NCI-H774 (cell line): ENCODE measurements at regions not wholly inside any gene's neighbourhood (a gene's known extent, or its start where the extent isn't known, plus 50 kb on each side); places are given as distances from the start of the nearest gene placed in this dataset.
A peak's percentile ranks its signal among the peaks of the same experiment; 100 is the strongest.

Experiments used
- DNase-seq: peaks from one replicate; lab custom pipeline; 2025; lab: John Stamatoyannopoulos, UW

- no peak for DNase-seq
Measured at GRCh38 chr5:61263561-61264272, 68.3 kb upstream of the ZSWIM6 start.

GRCh38 chr5:61264273-61264661 lies 67.8 kb upstream of the ZSWIM6 start:
- DNase-seq = no peak

- no peak for DNase-seq
Measured at GRCh38 chr5:61267116-61267515, 64.9 kb upstream of the ZSWIM6 start.

- no peak for DNase-seq
Measured at GRCh38 chr5:61268871-61269270, 63.2 kb upstream of the ZSWIM6 start.

GRCh38 chr5:61270510-61271165 lies 61.4 kb upstream of the ZSWIM6 start:
- no peak for DNase-seq

- no peak for DNase-seq
Measured at GRCh38 chr5:61272688-61273087, 59.4 kb upstream of the ZSWIM6 start.

GRCh38 chr5:61273279-61273975 lies 58.6 kb upstream of the ZSWIM6 start:
- DNase-seq = no peak

GRCh38 chr5:61274511-61274911 lies 57.5 kb upstream of the ZSWIM6 start:
- DNase-seq = no peak

- DNase-seq = no peak
Measured at GRCh38 chr5:61275841-61276240, 56.2 kb upstream of the ZSWIM6 start.

- no peak for DNase-seq
Measured at GRCh38 chr5:61277190-61277589, 54.9 kb upstream of the ZSWIM6 start.

GRCh38 chr5:61277781-61278180 lies 54.3 kb upstream of the ZSWIM6 start:
- DNase-seq = no peak

GRCh38 chr5:61279725-61280124 lies 52.3 kb upstream of the ZSWIM6 start:
- no peak for DNase-seq

- peak; percentile 73 for DNase-seq
Measured at GRCh38 chr5:61280205-61280604, 51.9 kb upstream of the ZSWIM6 start.

GRCh38 chr5:61280761-61281427 lies 51.2 kb upstream of the ZSWIM6 start:
- DNase-seq = peak; percentile 47

- no peak for DNase-seq
Measured at GRCh38 chr5:61281686-61282085, 50.4 kb upstream of the ZSWIM6 start.
